ENCODE measurements at regions not wholly inside any gene's neighbourhood (a gene's known extent, or its start where the extent isn't known, plus 50 kb on each side); places are given as distances from the start of the nearest gene placed in this dataset.

DNA sequence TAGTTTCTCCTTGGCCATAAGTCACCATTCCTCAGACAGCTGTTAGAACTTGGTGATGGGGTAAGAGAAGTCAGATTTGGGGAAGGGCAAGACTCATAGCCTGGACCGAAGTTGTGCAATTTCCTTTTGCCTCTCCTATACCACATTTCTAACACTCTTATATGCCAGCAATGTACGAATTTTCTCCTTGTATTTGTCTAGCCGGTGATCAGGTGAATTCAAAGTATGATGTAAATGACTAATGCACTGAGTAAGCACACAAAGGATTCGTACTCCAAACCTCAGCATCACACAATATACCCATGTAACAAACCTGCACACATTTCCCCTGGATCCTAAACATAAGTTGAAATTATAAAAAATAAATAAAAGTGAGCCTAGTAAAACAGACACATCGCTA, 1143.5 kb upstream of the CELF4 start:
- Histone ChIP-seq H3K27me3 (replicated peaks; ENCODE audit: control insufficient read depth, insufficient read depth, low read length, poor library complexity, severe bottlenecking) (no peaks in the 10 kb centered on the region), H3K4me1 (ENCODE audit: control insufficient read depth, insufficient read depth, low read length, poor library complexity, severe bottlenecking) (no peaks in the 10 kb centered on the region), H3K9me3 (ENCODE audit: control insufficient read depth, low read length) (no peaks in the 10 kb centered on the region), H3K36me3 (ENCODE audit: control insufficient read depth, insufficient read depth, low read length) (no peaks in the 10 kb centered on the region), H3K27ac (ENCODE audit: insufficient read depth, low read length, poor library complexity, severe bottlenecking) (no peak overlapping the region), H3K4me3 (ENCODE audit: insufficient read depth, low read depth, low read length, poor library complexity, severe bottlenecking) (no peak overlapping the region)
- DNase-seq: no peak

- Histone ChIP-seq H3K4me1 (ENCODE audit: control insufficient read depth, insufficient read depth, low read length, poor library complexity, severe bottlenecking) (no peaks in the 10 kb centered on the region), H3K36me3 (ENCODE audit: control insufficient read depth, insufficient read depth, low read length) (no peaks in the 10 kb centered on the region), H3K9me3 (ENCODE audit: control insufficient read depth, low read length) (no peaks in the 10 kb centered on the region), H3K4me3 (ENCODE audit: insufficient read depth, low read depth, low read length, poor library complexity, severe bottlenecking) (no peak overlapping the region), H3K27ac (ENCODE audit: insufficient read depth, low read length, poor library complexity, severe bottlenecking) (no peak overlapping the region), H3K27me3 (replicated peaks; ENCODE audit: control insufficient read depth, insufficient read depth, low read length, poor library complexity, severe bottlenecking) (no peaks in the 10 kb centered on the region)
- no peak for DNase-seq
Measured at GRCh38 chr18:38706373-38706772, 1140.8 kb upstream of the CELF4 start.

DNA sequence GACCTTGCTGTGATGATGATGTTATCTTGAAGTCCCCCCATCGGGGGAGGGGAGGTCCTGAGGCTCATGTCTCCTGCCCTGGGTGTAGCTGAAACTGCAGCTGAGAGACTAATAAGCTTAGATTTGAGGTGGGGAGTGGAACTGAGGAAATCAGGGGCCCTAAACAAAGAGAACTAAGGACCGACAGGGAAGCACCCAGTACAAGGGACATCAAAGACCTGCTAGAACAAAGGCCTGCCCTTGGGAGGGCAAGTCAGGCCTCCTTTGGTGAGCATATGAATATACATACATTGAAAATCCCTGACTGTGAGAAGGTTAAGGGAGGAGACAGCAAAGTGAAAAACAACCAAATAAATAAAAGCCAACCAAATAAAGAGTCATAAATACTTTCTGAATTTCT, 1132.5 kb upstream of the CELF4 start:
- Histone ChIP-seq H3K27me3 (replicated peaks; ENCODE audit: control insufficient read depth, insufficient read depth, low read length, poor library complexity, severe bottlenecking) (no peaks in the 10 kb centered on the region), H3K27ac (ENCODE audit: insufficient read depth, low read length, poor library complexity, severe bottlenecking) (no peak overlapping the region), H3K36me3 (ENCODE audit: control insufficient read depth, insufficient read depth, low read length) (no peaks in the 10 kb centered on the region), H3K9me3 (ENCODE audit: control insufficient read depth, low read length) (no peaks in the 10 kb centered on the region), H3K4me1 (ENCODE audit: control insufficient read depth, insufficient read depth, low read length, poor library complexity, severe bottlenecking) (no peaks in the 10 kb centered on the region), H3K4me3 (ENCODE audit: insufficient read depth, low read depth, low read length, poor library complexity, severe bottlenecking) (no peak overlapping the region)
- no peak for DNase-seq

- no peaks in the 10 kb centered on the region for H3K36me3 ChIP-seq (ENCODE audit: control insufficient read depth, insufficient read depth, low read length)
- no peaks in the 10 kb centered on the region for H3K9me3 ChIP-seq (ENCODE audit: control insufficient read depth, low read length)
- no peaks in the 10 kb centered on the region for H3K4me1 ChIP-seq (ENCODE audit: control insufficient read depth, insufficient read depth, low read length, poor library complexity, severe bottlenecking)
- no peaks in the 10 kb centered on the region for H3K27me3 ChIP-seq (replicated peaks; ENCODE audit: control insufficient read depth, insufficient read depth, low read length, poor library complexity, severe bottlenecking)
- no peak overlapping the region for H3K27ac ChIP-seq (ENCODE audit: insufficient read depth, low read length, poor library complexity, severe bottlenecking)
- no peak overlapping the region for H3K4me3 ChIP-seq (ENCODE audit: insufficient read depth, low read depth, low read length, poor library complexity, severe bottlenecking)
- no peak for DNase-seq
Measured at GRCh38 chr18:38695559-38696280, 1130.1 kb upstream of the CELF4 start.

- Histone ChIP-seq H3K27ac (ENCODE audit: insufficient read depth, low read length, poor library complexity, severe bottlenecking) (no peak overlapping the region), H3K36me3 (ENCODE audit: control insufficient read depth, insufficient read depth, low read length) (no peaks in the 10 kb centered on the region), H3K9me3 (ENCODE audit: control insufficient read depth, low read length) (no peaks in the 10 kb centered on the region), H3K4me3 (ENCODE audit: insufficient read depth, low read depth, low read length, poor library complexity, severe bottlenecking) (no peak overlapping the region), H3K27me3 (replicated peaks; ENCODE audit: control insufficient read depth, insufficient read depth, low read length, poor library complexity, severe bottlenecking) (no peaks in the 10 kb centered on the region), H3K4me1 (ENCODE audit: control insufficient read depth, insufficient read depth, low read length, poor library complexity, severe bottlenecking) (no peaks in the 10 kb centered on the region)
- no peak for DNase-seq
Measured at GRCh38 chr18:38693104-38693503, 1127.5 kb upstream of the CELF4 start.

GRCh38 chr18:38690626-38691025, 1125.0 kb upstream of the CELF4 start:
- Histone ChIP-seq H3K27me3 (replicated peaks; ENCODE audit: control insufficient read depth, insufficient read depth, low read length, poor library complexity, severe bottlenecking) (no peaks in the 10 kb centered on the region), H3K27ac (ENCODE audit: insufficient read depth, low read length, poor library complexity, severe bottlenecking) (no peak overlapping the region), H3K4me3 (ENCODE audit: insufficient read depth, low read depth, low read length, poor library complexity, severe bottlenecking) (no peak overlapping the region), H3K4me1 (ENCODE audit: control insufficient read depth, insufficient read depth, low read length, poor library complexity, severe bottlenecking) (no peaks in the 10 kb centered on the region), H3K9me3 (ENCODE audit: control insufficient read depth, low read length) (no peaks in the 10 kb centered on the region), H3K36me3 (ENCODE audit: control insufficient read depth, insufficient read depth, low read length) (no peaks in the 10 kb centered on the region)
- DNase-seq: no peak

GRCh38 chr18:38688416-38688815, 1122.8 kb upstream of the CELF4 start:
- no peak overlapping the region for H3K4me3 ChIP-seq (ENCODE audit: insufficient read depth, low read depth, low read length, poor library complexity, severe bottlenecking)
- H3K27ac ChIP-seq (ENCODE audit: insufficient read depth, low read length, poor library complexity, severe bottlenecking): no peak overlapping the region
- no peak for DNase-seq
- no peaks in the 10 kb centered on the region for H3K4me1 ChIP-seq (ENCODE audit: control insufficient read depth, insufficient read depth, low read length, poor library complexity, severe bottlenecking)
- H3K27me3 ChIP-seq (replicated peaks; ENCODE audit: control insufficient read depth, insufficient read depth, low read length, poor library complexity, severe bottlenecking): no peaks in the 10 kb centered on the region
- no peaks in the 10 kb centered on the region for H3K36me3 ChIP-seq (ENCODE audit: control insufficient read depth, insufficient read depth, low read length)
- no peaks in the 10 kb centered on the region for H3K9me3 ChIP-seq (ENCODE audit: control insufficient read depth, low read length)

DNA sequence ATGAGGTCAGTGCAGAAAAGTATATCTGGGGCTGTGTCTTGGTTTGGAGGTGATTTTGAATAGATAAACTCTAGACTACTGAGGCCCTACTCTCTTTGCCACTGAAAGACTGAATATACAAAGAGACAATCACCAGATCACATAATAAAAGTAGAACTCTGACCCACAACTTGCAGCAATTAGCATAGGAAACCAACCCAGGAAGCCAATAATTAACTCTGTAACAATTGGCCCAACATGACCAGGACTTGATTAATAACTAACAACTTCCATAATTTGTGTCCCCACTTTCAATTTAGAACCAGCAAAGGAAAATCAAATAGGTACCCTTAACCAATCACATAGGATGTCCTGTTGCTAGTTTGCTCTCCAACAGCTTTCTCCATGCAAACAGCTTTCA, 1104.9 kb upstream of the CELF4 start:
- H3K4me3 ChIP-seq (ENCODE audit: insufficient read depth, low read depth, low read length, poor library complexity, severe bottlenecking): no peak overlapping the region
- H3K27me3 ChIP-seq (replicated peaks; ENCODE audit: control insufficient read depth, insufficient read depth, low read length, poor library complexity, severe bottlenecking): no peaks in the 10 kb centered on the region
- no peak for DNase-seq
- H3K4me1 ChIP-seq (ENCODE audit: control insufficient read depth, insufficient read depth, low read length, poor library complexity, severe bottlenecking): peaks cover 2% of the 10 kb centered on the region
- no peak overlapping the region for H3K27ac ChIP-seq (ENCODE audit: insufficient read depth, low read length, poor library complexity, severe bottlenecking)
- no peaks in the 10 kb centered on the region for H3K9me3 ChIP-seq (ENCODE audit: control insufficient read depth, low read length)
- no peaks in the 10 kb centered on the region for H3K36me3 ChIP-seq (ENCODE audit: control insufficient read depth, insufficient read depth, low read length)

DNA sequence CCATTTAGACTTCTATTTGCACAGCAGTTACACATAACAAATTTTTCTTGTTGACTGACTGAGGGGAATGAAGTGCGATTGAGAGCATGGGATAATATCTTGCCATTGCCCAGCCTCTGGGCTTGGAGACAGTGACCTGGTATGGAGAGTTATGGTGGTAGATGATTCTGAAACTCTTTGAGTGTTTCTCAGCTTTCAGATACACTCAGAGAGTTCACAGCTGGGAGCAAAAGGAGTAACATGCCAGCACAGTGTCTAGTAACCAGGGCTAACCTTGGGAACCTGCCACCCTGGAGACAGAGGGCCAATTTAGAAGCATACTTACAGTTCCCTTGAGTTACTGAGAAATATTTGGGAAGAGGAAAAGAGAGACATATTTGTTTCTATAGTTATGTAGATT, 1099.3 kb upstream of the CELF4 start:
- Histone ChIP-seq H3K4me1 (ENCODE audit: control insufficient read depth, insufficient read depth, low read length, poor library complexity, severe bottlenecking) (peaks cover 2% of the 10 kb centered on the region), H3K36me3 (ENCODE audit: control insufficient read depth, insufficient read depth, low read length) (no peaks in the 10 kb centered on the region), H3K4me3 (ENCODE audit: insufficient read depth, low read depth, low read length, poor library complexity, severe bottlenecking) (no peak overlapping the region), H3K9me3 (ENCODE audit: control insufficient read depth, low read length) (no peaks in the 10 kb centered on the region), H3K27me3 (replicated peaks; ENCODE audit: control insufficient read depth, insufficient read depth, low read length, poor library complexity, severe bottlenecking) (no peaks in the 10 kb centered on the region), H3K27ac (ENCODE audit: insufficient read depth, low read length, poor library complexity, severe bottlenecking) (no peak overlapping the region)
- no peak for DNase-seq

DNA sequence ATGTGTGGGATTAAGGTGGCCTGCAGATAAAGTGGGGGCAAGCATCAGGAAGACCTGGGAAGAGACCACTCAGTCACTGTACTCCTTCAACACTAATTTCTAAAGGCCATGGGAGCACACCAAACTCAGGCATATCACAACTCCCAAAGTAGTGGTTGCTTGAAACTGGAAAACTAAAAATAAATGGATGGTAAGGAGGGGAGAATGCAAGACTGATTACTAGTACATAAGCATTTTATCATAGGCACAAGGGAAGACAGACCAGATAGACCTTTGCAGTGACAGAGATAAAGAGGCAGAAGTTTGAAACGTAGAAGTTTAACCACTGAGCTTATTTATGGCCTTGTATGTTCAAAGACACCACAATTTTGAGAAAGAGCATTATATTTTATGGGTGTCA, 1098.1 kb upstream of the CELF4 start:
- Histone ChIP-seq H3K36me3 (ENCODE audit: control insufficient read depth, insufficient read depth, low read length) (no peaks in the 10 kb centered on the region), H3K27me3 (replicated peaks; ENCODE audit: control insufficient read depth, insufficient read depth, low read length, poor library complexity, severe bottlenecking) (no peaks in the 10 kb centered on the region), H3K27ac (ENCODE audit: insufficient read depth, low read length, poor library complexity, severe bottlenecking) (no peak overlapping the region), H3K9me3 (ENCODE audit: control insufficient read depth, low read length) (no peaks in the 10 kb centered on the region), H3K4me1 (ENCODE audit: control insufficient read depth, insufficient read depth, low read length, poor library complexity, severe bottlenecking) (peaks cover 2% of the 10 kb centered on the region), H3K4me3 (ENCODE audit: insufficient read depth, low read depth, low read length, poor library complexity, severe bottlenecking) (no peak overlapping the region)
- DNase-seq: no peak

All from effector memory CD4-positive, alpha-beta T cell (primary cell).